Activated T-cell treated with anti-CD3 and anti-CD28 coated beads, Interleukin-2, amount 50 U/mL, for 48 hours (primary cell): ENCODE measurements at regions not wholly inside any gene's neighbourhood (a gene's known extent, or its start where the extent isn't known, plus 50 kb on each side); places are given as distances from the start of the nearest gene placed in this dataset.

ENCODE experiments used
- DNase-seq, 2 experiments: peaks; one replicate each; pipeline ENCODE4 v3.0.0-alpha.2; 2020

DNA sequence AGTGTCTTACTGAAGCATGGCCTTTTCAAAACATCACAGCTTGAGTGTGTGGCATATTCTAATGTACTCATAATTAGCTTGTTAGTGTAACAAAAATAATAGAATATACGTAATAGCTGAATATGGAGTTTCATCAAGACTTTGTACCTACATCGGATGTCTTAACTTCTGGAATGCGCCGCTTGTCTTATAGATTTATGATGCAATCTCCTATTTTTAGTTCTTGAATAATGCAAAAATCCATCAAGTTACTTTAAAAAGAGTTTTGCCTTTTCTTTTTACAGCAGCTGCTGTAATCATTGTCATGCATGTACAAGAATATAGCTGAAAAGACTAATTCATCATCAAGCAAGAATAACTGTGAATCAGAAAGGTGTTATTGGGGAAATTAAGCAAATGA, 140.7 kb upstream of the SCN7A start:
- DNase-seq: no peak

DNA sequence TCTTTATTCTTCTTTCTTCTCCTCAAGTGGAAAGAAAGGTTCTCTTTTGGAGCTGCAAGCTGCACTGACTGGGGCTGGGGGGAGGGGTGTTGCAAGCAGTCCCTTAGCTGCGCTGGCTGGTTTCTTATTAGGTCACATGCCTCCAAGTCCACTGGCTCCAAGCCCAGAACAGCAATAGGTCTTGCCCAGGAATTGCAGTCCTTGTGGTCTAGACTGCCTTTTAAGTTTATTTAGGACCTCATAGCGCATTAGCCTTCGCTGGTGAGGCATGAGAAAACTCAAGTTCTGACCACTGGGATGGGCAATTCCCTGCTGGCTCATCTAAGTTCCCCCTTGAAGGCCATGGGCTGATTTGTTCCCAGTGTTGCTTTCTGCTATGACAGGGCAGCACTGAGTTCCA, 138.6 kb upstream of the SCN7A start:
- no peak for DNase-seq

GRCh38 chr2:166628478-166629136, 134.6 kb upstream of the SCN7A start:
- no peak for DNase-seq

DNA sequence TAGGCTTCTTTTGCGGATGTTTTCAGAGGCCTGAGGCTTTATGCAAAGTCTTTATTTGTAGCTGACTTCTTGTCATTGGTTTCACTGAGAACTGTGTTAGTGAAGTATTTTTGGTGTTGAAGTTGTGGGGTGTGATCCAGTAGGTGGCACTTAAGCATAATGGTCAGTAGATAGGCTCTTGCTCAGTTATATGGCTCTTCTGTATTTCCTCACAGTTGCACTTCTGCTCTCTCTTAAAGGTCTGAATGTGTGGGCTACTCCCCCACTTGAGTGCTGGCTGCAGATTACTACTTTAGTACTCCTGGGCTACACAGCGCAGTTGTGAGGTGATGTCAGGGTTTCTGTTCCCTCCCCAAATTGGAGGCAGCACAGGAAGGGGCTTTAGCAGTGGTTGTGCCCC, 133.8 kb upstream of the SCN7A start:
- no peak for DNase-seq

- no peak for DNase-seq
Measured at GRCh38 chr2:166625670-166626069, 131.6 kb upstream of the SCN7A start.

- DNase-seq: no peak
Measured at GRCh38 chr2:166614503-166614902, 120.5 kb upstream of the SCN7A start.

DNA sequence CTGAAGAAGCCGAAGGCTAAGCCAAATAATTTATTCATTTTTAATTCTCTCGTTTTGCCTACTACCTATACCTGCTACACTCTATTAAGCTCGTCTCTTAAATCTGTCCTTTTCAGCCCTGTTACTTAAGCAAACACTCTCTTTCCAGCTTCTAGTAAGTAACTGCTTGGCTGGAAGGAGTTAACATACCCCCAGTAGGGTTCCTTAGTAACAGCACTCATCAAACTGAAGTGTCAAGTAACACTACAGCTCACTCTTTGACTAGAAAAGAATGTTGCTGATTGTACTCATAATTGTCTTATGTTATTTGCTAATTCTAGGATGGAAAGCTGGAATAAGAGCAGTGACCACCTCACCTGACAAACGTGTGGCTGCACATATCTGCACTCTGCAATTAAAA, 120.0 kb upstream of the SCN7A start:
- no peak for DNase-seq

GRCh38 chr2:166613226-166613625, 119.2 kb upstream of the SCN7A start:
- no peak for DNase-seq

- no peak for DNase-seq
Measured at GRCh38 chr2:166612214-166612613, 118.2 kb upstream of the SCN7A start.

GRCh38 chr2:166610913-166611305, 116.9 kb upstream of the SCN7A start:
- no peak for DNase-seq

- DNase-seq: peak in 1 of 2 experiments; percentile 22
Measured at GRCh38 chr2:166610180-166610912, 116.3 kb upstream of the SCN7A start.

- DNase-seq: no peak
Measured at GRCh38 chr2:166609183-166609959, 115.3 kb upstream of the SCN7A start.

GRCh38 chr2:166607880-166608279, 113.8 kb upstream of the SCN7A start:
- no peak for DNase-seq

DNA sequence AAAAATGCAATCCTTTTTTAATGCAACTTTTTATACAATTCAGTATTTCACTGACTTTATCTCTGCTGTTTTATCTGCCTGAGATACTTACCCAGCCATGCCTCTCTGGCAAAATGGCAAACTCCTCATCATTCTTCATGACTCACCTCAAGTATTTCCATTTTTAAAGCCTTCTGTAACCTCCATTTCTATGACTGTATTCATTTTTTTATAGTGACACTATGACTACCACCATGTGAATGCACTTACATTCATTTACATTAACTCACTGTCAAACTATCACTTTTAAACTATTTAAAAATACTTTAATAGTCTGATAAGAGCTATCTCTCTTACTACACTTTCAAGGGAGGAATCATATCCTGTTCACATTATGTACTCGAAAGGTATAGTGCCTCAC, 99.4 kb upstream of the SCN7A start:
- DNase-seq: no peak

- no peak for DNase-seq
Measured at GRCh38 chr2:166592750-166593149, 98.7 kb upstream of the SCN7A start.

GRCh38 chr2:166591226-166591625, 97.2 kb upstream of the SCN7A start:
- no peak for DNase-seq

DNA sequence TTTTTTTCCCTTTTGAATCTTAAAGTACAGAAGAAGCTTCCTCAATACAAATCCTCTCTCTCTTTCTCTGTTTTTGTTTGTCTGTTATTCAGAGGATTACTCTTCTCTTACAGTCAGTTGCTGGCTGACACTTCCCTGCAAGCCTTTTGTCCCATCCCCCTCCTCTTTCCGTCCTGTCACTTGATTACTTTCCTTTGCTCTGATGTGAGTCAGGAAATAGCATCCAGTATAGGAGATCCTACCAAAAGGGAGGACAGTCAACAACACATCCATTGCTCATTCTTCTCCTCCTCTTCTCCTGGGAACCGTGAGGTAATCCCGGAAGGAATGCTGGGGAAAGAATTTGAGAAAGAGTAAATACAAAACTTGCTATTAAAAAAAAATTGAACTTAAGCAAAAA, 79.3 kb upstream of the SCN7A start:
- no peak for DNase-seq

DNA sequence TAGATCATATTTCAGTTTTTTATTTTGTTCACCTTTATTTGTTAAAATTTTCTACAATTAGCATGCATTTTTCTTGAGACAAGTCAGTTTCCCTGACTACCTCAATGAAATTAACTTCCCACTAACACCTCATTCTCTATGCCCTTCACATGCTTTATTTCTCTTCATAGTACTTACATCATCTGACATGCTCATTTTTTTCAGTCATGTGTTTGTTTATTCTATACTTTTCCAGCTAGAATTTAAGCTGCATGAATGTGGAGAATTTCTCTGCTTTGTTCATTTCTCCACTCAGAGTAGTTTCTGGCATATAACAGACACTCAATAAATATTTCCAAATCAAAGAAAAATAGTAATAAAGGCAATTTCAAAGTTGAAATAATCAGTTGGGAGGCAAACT, 78.9 kb upstream of the SCN7A start:
- no peak for DNase-seq

GRCh38 chr2:166568409-166568808, 74.4 kb upstream of the SCN7A start:
- DNase-seq: no peak

DNA sequence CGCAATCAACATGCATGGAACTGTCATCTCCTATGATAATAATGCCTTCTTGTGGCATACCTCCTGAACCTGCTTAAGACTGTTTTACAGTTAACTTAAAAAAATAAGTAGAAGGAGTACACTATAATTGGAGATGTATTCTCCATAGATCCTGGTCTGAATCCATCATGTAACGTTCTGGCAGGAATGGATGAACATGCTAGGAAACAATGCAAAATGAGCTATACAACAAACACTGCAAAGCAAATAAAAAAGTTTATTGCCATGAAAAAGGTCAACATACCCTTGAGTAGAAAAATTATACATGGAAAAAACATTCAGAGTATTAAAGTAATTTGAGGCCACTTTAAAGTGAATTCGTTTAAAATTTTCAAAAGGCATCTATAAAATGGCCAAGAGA, 71.5 kb upstream of the SCN7A start:
- DNase-seq: no peak

- no peak for DNase-seq
Measured at GRCh38 chr2:166563894-166564293, 69.8 kb upstream of the SCN7A start.

- no peak for DNase-seq
Measured at GRCh38 chr2:166560022-166560421, 66.0 kb upstream of the SCN7A start.

GRCh38 chr2:166550923-166551322, 56.9 kb upstream of the SCN7A start:
- DNase-seq: no peak

GRCh38 chr2:166545473-166545872, 51.4 kb upstream of the SCN7A start:
- DNase-seq: no peak
